ENCODE measurements at regions not wholly inside any gene's neighbourhood (a gene's known extent, or its start where the extent isn't known, plus 50 kb on each side); places are given as distances from the start of the nearest gene placed in this dataset.
"Not testable (repeated sequence)": the region's sequence is repeated elsewhere in the genome, so short reads cannot be mapped to it uniquely, and the experiment has no call there.

DNA sequence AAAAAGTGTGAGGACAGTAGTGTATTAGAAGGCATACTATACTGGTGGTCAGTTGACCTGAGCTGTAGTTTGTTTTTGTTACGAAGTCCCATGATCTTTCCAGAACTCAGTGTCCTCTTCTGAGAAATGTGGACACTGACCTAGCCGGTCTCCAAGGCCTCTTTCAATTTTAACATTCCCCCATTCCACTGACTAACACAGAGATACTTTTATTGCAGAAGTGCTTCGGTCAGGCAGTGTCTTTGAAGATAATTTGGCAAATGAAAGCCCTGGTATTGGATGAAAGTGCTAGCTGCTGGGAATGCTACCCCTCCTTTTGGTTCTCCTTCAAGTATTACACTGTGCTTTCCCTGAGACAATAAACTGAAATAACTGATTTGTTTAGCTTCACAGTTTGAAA, 89.4 kb downstream of the LMO4 start:
- no peak overlapping the region for H3K27ac ChIP-seq (ENCODE audit: low read depth, low read length)
- no peaks in the 10 kb centered on the region for H3K36me3 ChIP-seq (ENCODE audit: insufficient read depth, low read length)
- no peaks in the 10 kb centered on the region for H3K27me3 ChIP-seq (ENCODE audit: insufficient read depth, low read length)
- no peaks in the 10 kb centered on the region for H3K4me1 ChIP-seq (ENCODE audit: control insufficient read depth, insufficient read depth, low read length, unreplicated experiment)
- no peak overlapping the region for H3K4me3 ChIP-seq (ENCODE audit: low read depth, low read length)
- no peak overlapping the region for H2AFZ ChIP-seq (ENCODE audit: low read length, unreplicated experiment)
- H3K79me2 ChIP-seq (ENCODE audit: control insufficient read depth, insufficient read depth, low read length, unreplicated experiment) = no peaks in the 10 kb centered on the region

DNA sequence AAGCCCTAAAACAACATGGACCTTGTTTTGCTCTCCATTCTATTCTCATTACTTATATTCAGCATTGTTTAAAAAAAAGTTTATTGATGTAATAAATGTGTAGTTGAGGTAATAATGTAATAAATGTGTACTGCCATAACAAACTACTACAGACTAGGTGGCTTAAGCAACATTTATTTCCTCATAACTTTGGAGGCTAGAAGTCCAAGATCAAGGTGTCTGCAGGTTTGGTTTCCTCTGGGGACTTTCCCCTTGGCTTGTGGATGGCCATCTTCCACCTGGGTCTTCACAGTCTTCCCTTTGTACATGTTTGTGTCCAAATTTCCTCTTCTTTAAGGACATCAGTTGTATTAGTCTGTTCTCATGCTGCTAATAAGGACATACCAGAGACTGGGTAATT, 93.1 kb downstream of the LMO4 start:
- peaks cover 3% of the 10 kb centered on the region for H3K4me1 ChIP-seq (ENCODE audit: control insufficient read depth, insufficient read depth, low read length, unreplicated experiment)
- H2AFZ ChIP-seq (ENCODE audit: low read length, unreplicated experiment) = no peak overlapping the region
- no peaks in the 10 kb centered on the region for H3K79me2 ChIP-seq (ENCODE audit: control insufficient read depth, insufficient read depth, low read length, unreplicated experiment)
- no peaks in the 10 kb centered on the region for H3K36me3 ChIP-seq (ENCODE audit: insufficient read depth, low read length)
- H3K4me3 ChIP-seq (ENCODE audit: low read depth, low read length) = no peak overlapping the region
- H3K27ac ChIP-seq (ENCODE audit: low read depth, low read length) = no peak overlapping the region
- H3K27me3 ChIP-seq (ENCODE audit: insufficient read depth, low read length) = no peaks in the 10 kb centered on the region

DNA sequence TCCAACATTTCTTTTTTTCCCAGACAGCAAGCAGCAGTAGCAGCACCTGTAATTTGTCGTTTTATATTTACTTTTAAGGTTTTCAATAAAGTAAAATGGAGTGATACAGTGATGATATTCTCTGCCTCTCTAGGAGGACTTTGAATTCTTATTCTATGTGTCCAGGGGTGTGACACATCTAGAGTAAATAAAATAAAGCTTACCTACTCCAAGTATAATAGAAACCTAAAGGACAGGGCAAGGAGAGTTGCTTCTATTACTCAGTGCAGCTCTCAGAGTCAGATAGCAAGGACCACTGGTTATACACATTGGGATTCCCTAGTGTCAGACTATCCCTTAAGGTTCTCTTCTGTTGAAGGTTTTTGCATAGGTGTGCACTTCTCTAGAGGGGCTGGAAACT, 95.9 kb downstream of the LMO4 start:
- Histone ChIP-seq H3K4me1 (ENCODE audit: control insufficient read depth, insufficient read depth, low read length, unreplicated experiment) (peaks cover 3% of the 10 kb centered on the region), H3K4me3 (ENCODE audit: low read depth, low read length) (no peak overlapping the region), H2AFZ (ENCODE audit: low read length, unreplicated experiment) (no peak overlapping the region), H3K79me2 (ENCODE audit: control insufficient read depth, insufficient read depth, low read length, unreplicated experiment) (no peaks in the 10 kb centered on the region), H3K36me3 (ENCODE audit: insufficient read depth, low read length) (no peaks in the 10 kb centered on the region), H3K27me3 (ENCODE audit: insufficient read depth, low read length) (no peaks in the 10 kb centered on the region), H3K27ac (ENCODE audit: low read depth, low read length) (no peak overlapping the region)

DNA sequence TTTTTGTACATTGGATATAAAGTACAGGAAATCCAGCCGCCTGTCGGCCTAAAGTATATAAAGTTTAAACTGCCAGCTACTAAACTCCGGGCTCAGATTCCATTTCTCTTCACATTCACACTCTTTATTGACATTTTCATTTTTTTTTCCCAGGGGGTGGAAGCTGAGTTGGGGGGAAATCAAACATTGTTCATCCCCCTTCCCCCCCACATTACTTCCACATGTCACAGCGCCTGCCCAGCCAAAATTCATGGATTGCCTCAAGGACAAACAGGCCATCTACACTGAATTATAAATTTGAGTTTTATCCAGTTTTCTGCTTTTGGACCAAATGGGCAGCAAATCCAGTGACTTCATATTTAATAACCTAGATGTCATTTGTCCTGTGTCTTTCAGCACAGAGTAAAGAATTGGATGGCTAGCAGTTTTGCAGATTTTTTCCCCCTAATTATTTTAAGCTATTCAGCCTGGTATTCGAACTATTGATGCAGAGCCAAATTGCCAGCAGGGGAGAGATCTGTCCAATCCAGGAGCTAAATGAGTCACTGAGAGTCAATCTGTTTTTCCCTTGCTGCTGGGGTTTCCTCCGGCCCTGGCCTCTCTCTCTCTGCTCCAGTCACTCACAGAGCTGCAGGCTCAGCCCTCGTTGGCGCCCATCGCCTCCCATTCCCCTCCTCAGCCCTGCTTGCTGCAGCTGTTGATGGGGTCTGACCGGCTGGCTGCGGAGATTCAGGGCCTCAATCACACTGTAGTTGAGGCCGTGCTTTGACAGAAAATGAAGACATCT, 98.0 kb downstream of the LMO4 start:
- H3K27ac ChIP-seq (ENCODE audit: low read depth, low read length) = no peak overlapping the region
- H3K4me3 ChIP-seq (ENCODE audit: low read depth, low read length) = no peak overlapping the region
- H3K4me1 ChIP-seq (ENCODE audit: control insufficient read depth, insufficient read depth, low read length, unreplicated experiment) = peaks cover 3% of the 10 kb centered on the region
- H3K27me3 ChIP-seq (ENCODE audit: insufficient read depth, low read length) = no peaks in the 10 kb centered on the region
- H3K79me2 ChIP-seq (ENCODE audit: control insufficient read depth, insufficient read depth, low read length, unreplicated experiment) = no peaks in the 10 kb centered on the region
- no peaks in the 10 kb centered on the region for H3K36me3 ChIP-seq (ENCODE audit: insufficient read depth, low read length)
- no peak overlapping the region for H2AFZ ChIP-seq (ENCODE audit: low read length, unreplicated experiment)

DNA sequence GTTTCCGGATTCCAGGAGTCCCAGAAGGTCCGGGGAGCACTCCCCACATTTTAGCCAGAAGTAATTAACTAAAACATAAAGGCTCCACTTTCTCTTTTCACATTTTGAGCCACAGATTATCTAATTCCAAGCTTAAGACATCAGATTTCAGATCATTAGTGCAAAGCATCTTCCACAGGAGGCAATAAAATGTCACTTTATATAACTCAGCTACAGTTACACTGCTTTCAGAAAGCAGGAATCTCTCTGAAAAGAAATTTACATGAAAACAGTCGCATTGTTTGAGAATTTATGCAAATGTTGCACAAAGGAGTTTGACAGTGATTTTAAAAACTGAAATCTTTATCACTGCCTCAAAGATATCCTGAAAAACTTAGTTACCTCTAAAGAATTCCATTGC, 99.7 kb downstream of the LMO4 start:
- Histone ChIP-seq H3K27ac (ENCODE audit: low read depth, low read length) (no peak overlapping the region), H2AFZ (ENCODE audit: low read length, unreplicated experiment) (no peak overlapping the region), H3K27me3 (ENCODE audit: insufficient read depth, low read length) (no peaks in the 10 kb centered on the region), H3K79me2 (ENCODE audit: control insufficient read depth, insufficient read depth, low read length, unreplicated experiment) (no peaks in the 10 kb centered on the region), H3K4me3 (ENCODE audit: low read depth, low read length) (no peak overlapping the region), H3K36me3 (ENCODE audit: insufficient read depth, low read length) (no peaks in the 10 kb centered on the region), H3K4me1 (ENCODE audit: control insufficient read depth, insufficient read depth, low read length, unreplicated experiment) (peaks cover 2% of the 10 kb centered on the region)

DNA sequence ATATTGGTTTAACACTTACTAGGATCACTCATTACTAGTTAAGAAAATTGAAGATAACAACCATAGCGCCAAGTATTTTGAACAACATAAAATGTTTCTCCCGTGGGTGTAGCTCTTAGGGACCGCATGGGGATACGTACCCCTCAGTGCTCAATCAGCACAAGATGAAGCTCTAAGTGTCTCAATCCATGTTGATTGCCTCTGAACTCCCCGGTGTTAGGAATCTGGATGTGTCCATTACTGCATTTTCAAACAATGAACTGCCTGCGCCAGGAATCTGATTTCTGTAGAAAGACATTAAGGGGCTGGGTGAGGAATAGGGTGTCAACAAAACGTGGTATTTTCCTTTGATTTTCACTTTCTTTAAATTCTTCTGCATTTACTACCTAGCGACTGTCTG, 100.2 kb downstream of the LMO4 start:
- no peak overlapping the region for H3K4me3 ChIP-seq (ENCODE audit: low read depth, low read length)
- no peaks in the 10 kb centered on the region for H3K4me1 ChIP-seq (ENCODE audit: control insufficient read depth, insufficient read depth, low read length, unreplicated experiment)
- H2AFZ ChIP-seq (ENCODE audit: low read length, unreplicated experiment) = no peak overlapping the region
- H3K79me2 ChIP-seq (ENCODE audit: control insufficient read depth, insufficient read depth, low read length, unreplicated experiment) = no peaks in the 10 kb centered on the region
- H3K36me3 ChIP-seq (ENCODE audit: insufficient read depth, low read length) = no peaks in the 10 kb centered on the region
- no peaks in the 10 kb centered on the region for H3K27me3 ChIP-seq (ENCODE audit: insufficient read depth, low read length)
- no peak overlapping the region for H3K27ac ChIP-seq (ENCODE audit: low read depth, low read length)

DNA sequence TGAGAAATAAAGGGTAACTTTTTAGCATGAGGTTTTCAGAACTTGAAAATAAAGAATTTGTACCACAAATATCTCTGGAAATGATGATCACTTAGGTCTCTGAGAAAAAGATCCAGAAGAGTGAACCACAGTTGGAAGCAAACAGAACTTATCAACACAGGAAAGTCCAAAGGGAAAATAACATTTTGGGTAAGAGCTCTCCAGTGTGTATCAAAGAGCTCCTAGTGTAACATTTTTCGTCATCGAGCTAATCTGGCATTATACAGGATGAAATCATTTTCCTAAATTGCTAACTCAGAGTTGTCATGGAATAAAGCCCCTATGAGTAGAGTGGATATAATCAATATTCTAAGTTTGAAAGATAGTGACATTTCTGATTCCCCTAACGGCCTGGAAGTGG, 104.0 kb downstream of the LMO4 start:
- no peaks in the 10 kb centered on the region for H3K4me1 ChIP-seq (ENCODE audit: control insufficient read depth, insufficient read depth, low read length, unreplicated experiment)
- no peak overlapping the region for H3K4me3 ChIP-seq (ENCODE audit: low read depth, low read length)
- H3K27ac ChIP-seq (ENCODE audit: low read depth, low read length) = no peak overlapping the region
- H3K36me3 ChIP-seq (ENCODE audit: insufficient read depth, low read length) = no peaks in the 10 kb centered on the region
- no peaks in the 10 kb centered on the region for H3K79me2 ChIP-seq (ENCODE audit: control insufficient read depth, insufficient read depth, low read length, unreplicated experiment)
- H2AFZ ChIP-seq (ENCODE audit: low read length, unreplicated experiment) = no peak overlapping the region
- no peaks in the 10 kb centered on the region for H3K27me3 ChIP-seq (ENCODE audit: insufficient read depth, low read length)

DNA sequence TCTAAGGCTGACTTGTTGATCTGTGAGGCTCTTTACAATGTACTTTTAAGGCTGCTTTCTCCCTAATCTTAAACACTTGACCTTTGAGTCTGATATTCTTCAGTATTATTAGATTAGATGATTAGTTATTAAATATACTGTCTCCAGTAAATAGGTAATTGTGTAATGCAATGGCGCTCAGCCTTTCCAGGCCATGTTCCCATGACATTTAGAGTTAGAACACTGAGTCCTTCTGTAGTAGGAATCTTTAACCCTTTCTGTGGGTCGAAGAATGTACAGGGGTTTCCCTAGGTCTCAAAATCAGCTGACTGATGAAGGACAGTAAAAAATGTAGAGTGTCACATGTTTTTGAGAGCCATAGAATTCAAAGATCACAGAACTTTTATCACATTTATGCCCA, 104.4 kb downstream of the LMO4 start:
- H2AFZ ChIP-seq (ENCODE audit: low read length, unreplicated experiment); H3K27me3 ChIP-seq (ENCODE audit: insufficient read depth, low read length); H3K36me3 ChIP-seq (ENCODE audit: insufficient read depth, low read length); H3K4me3 ChIP-seq (ENCODE audit: low read depth, low read length); H3K27ac ChIP-seq (ENCODE audit: low read depth, low read length); H3K79me2 ChIP-seq (ENCODE audit: control insufficient read depth, insufficient read depth, low read length, unreplicated experiment); H3K4me1 ChIP-seq (ENCODE audit: control insufficient read depth, insufficient read depth, low read length, unreplicated experiment): not testable (repeated sequence)

DNA sequence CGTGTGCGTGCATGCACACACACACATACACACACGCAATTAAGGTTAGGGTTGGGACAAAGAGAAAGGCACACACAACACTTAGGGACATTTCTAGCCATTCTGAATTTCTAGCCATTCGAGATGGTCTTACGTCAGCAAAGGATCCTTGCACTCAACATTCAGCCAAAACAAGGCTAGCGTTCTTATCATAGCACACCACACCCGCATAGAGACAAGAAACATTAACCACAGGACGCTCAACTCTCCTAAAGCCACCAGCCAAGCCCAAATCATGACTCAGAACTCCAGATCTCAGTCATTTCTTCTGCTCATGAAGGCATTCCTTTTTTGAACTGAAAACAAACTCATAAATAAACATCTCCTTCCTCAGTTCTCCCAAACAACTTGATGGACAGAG, 106.8 kb downstream of the LMO4 start:
- H3K79me2 ChIP-seq (ENCODE audit: control insufficient read depth, insufficient read depth, low read length, unreplicated experiment) = no peaks in the 10 kb centered on the region
- H3K4me3 ChIP-seq (ENCODE audit: low read depth, low read length) = no peak overlapping the region
- no peaks in the 10 kb centered on the region for H3K4me1 ChIP-seq (ENCODE audit: control insufficient read depth, insufficient read depth, low read length, unreplicated experiment)
- H3K36me3 ChIP-seq (ENCODE audit: insufficient read depth, low read length) = no peaks in the 10 kb centered on the region
- no peaks in the 10 kb centered on the region for H3K27me3 ChIP-seq (ENCODE audit: insufficient read depth, low read length)
- no peak overlapping the region for H2AFZ ChIP-seq (ENCODE audit: low read length, unreplicated experiment)
- no peak overlapping the region for H3K27ac ChIP-seq (ENCODE audit: low read depth, low read length)

DNA sequence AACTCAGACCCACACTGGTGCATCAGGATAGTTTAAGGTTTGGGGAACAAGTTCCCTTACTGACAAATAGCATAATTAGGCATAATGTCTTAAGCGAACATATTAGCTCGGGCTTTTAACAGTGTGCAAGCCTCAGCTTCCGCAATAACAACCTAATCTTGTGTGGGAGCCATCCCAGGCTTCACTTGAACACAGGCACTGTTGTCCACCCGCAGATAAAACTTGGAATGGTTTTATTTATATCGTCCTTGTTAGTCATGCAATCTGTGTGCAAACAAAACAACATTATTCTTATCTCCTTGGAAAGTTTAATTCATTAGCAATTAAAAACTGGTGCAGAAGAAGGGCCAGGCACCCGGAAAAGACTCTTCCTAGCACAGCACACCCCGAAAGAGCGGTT, 107.4 kb downstream of the LMO4 start:
- not testable (repeated sequence) for H3K27ac ChIP-seq (ENCODE audit: low read depth, low read length)

DNA sequence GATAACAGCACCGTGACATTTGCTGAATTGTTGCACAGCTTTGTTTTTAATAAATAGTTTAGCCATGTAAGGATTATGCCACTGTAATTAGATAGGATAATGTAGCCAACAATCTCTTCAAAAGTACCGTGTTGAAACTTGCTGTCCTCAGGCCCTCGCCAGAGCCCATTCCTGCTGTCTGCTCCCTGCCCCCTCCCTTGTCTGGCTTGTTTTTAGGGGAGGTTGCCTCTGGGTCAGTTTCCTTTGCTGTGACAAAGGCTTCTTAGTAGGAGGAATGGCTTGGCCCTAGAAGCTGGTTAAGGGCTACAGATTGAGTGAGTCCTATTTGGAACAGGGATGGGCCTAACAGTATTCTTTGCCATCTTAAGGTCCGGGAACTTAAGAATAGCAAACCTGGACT, 107.9 kb downstream of the LMO4 start:
- no peaks in the 10 kb centered on the region for H3K36me3 ChIP-seq (ENCODE audit: insufficient read depth, low read length)
- no peaks in the 10 kb centered on the region for H3K27me3 ChIP-seq (ENCODE audit: insufficient read depth, low read length)
- H2AFZ ChIP-seq (ENCODE audit: low read length, unreplicated experiment) = no peak overlapping the region
- no peaks in the 10 kb centered on the region for H3K79me2 ChIP-seq (ENCODE audit: control insufficient read depth, insufficient read depth, low read length, unreplicated experiment)
- H3K27ac ChIP-seq (ENCODE audit: low read depth, low read length) = no peak overlapping the region
- H3K4me3 ChIP-seq (ENCODE audit: low read depth, low read length) = no peak overlapping the region
- H3K4me1 ChIP-seq (ENCODE audit: control insufficient read depth, insufficient read depth, low read length, unreplicated experiment) = no peaks in the 10 kb centered on the region

More for the DNA sequence above, 107.4 kb downstream of the LMO4 start:
- H3K4me3 ChIP-seq (ENCODE audit: low read depth, low read length); H3K36me3 ChIP-seq (ENCODE audit: insufficient read depth, low read length); H3K79me2 ChIP-seq (ENCODE audit: control insufficient read depth, insufficient read depth, low read length, unreplicated experiment); H2AFZ ChIP-seq (ENCODE audit: low read length, unreplicated experiment); H3K4me1 ChIP-seq (ENCODE audit: control insufficient read depth, insufficient read depth, low read length, unreplicated experiment); H3K27me3 ChIP-seq (ENCODE audit: insufficient read depth, low read length): not testable (repeated sequence)
